OCI-LY3 (cell line): ENCODE measurements at regions not wholly inside any gene's neighbourhood (a gene's known extent, or its start where the extent isn't known, plus 50 kb on each side); places are given as distances from the start of the nearest gene placed in this dataset.

ENCODE experiments used
- EZH2phosphoT487 ChIP-seq: fragments of 200-600 bp; shearing (Covaris generic); IDR thresholded peaks from 2 replicates; pipeline ENCODE4 v1.6.1; 2018; ENCODE audit warnings: antibody characterized with exemption, mixed run types, low read depth
- TF ChIP-seq, protein P1 (sequence below): fragments of 200-600, 300-600 bp; sonication (generic); IDR thresholded peaks from 2 replicates; pipeline ENCODE4 v1.5.1; 2014; ENCODE audit warnings: antibody characterized with exemption, low read length, low read depth

GRCh38 chr2:100756704-100757103, 63.2 kb upstream of the NPAS2 start:
- TF ChIP-seq EZH2phosphoT487, result no peak
- TF ChIP-seq, protein P1, sequence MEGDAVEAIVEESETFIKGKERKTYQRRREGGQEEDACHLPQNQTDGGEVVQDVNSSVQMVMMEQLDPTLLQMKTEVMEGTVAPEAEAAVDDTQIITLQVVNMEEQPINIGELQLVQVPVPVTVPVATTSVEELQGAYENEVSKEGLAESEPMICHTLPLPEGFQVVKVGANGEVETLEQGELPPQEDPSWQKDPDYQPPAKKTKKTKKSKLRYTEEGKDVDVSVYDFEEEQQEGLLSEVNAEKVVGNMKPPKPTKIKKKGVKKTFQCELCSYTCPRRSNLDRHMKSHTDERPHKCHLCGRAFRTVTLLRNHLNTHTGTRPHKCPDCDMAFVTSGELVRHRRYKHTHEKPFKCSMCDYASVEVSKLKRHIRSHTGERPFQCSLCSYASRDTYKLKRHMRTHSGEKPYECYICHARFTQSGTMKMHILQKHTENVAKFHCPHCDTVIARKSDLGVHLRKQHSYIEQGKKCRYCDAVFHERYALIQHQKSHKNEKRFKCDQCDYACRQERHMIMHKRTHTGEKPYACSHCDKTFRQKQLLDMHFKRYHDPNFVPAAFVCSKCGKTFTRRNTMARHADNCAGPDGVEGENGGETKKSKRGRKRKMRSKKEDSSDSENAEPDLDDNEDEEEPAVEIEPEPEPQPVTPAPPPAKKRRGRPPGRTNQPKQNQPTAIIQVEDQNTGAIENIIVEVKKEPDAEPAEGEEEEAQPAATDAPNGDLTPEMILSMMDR, result no peak
